Prostate gland (tissue), 1 donor: ENCODE measurements at regions not wholly inside any gene's neighbourhood (a gene's known extent, or its start where the extent isn't known, plus 50 kb on each side); places are given as distances from the start of the nearest gene placed in this dataset.

Experiments
- POLR2A ChIP-seq: fragments of 450-650 bp; IDR thresholded peaks from one replicate; pipeline ENCODE4 v1.6.1; 2016; ENCODE audit warnings: antibody characterized with exemption, mild to moderate bottlenecking
- POLR2AphosphoS5 ChIP-seq: sonication (generic); formaldehyde crosslinking; IDR thresholded peaks from one replicate; pipeline ENCODE4 v1.6.1; 2017; ENCODE audit warnings: antibody characterized with exemption

DNA sequence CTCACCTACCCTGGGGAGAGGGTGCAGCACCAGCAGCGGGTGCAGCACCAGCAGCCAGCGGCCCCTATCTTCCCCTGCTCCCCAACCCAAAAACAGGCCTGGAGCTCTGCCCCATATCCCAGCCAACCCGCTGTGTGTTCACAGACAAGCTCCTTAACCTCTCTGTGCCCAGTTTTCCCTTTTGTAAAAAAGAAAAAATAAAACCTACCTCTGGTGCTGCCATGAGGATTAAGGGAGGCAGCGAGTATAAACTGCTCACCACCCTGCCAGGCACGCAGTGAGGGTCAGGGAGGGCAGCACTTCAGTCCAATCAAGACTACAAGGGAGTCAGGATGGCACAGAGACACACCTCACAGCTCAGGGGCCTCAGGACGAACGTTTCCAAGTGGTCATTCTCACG is 163.3 kb downstream of the NUP210 start:
- no peak for TF ChIP-seq POLR2A
- no peak for TF ChIP-seq POLR2AphosphoS5
